Keratinocyte (primary cell): ENCODE measurements at regions not wholly inside any gene's neighbourhood (a gene's known extent, or its start where the extent isn't known, plus 50 kb on each side); places are given as distances from the start of the nearest gene placed in this dataset.

Experiments used
- DNase-seq: peaks from one replicate; pipeline ENCODE4 v3.0.0-alpha.2; 2011; ENCODE audit warnings: low read depth, missing footprints, low spot score
- FAIRE-seq: peaks from 2 replicates; lab custom pipeline; 2011; peaks lifted over from hg19 to GRCh38; lab: Jason Lieb, UNC
- H2AFZ ChIP-seq: 2 replicates; pipeline ENCODE4 v1.6.0; 2012; ENCODE audit warnings: low read length, control low read depth, inconsistent platforms; ENCODE audit not compliant: control insufficient read depth
- H3K27ac ChIP-seq: 2 replicates; pipeline ENCODE4 v1.5.1; 2011; ENCODE audit warnings: low read length; ENCODE audit not compliant: control insufficient read depth, insufficient read depth
- H3K27me3 ChIP-seq: 3 replicates; pipeline ENCODE4 v1.6.0; 2011; ENCODE audit warnings: low read length; ENCODE audit not compliant: control insufficient read depth, insufficient read depth; ENCODE audit errors: extremely low read depth
- H3K36me3 ChIP-seq, 2 experiments: 2 replicates in 1 of 2; 3 replicates in 1 of 2; pipeline ENCODE4 v1.5.1; 2011; ENCODE audit warnings: low read length in 2 of 2, mild to moderate bottlenecking in 1 of 2; ENCODE audit not compliant: control insufficient read depth in 2 of 2, insufficient read depth in 2 of 2; ENCODE audit errors: extremely low read depth in 1 of 2
- H3K4me1 ChIP-seq: 3 replicates; pipeline ENCODE4 v1.5.1; 2011; ENCODE audit warnings: low read length; ENCODE audit not compliant: control insufficient read depth, insufficient read depth; ENCODE audit errors: extremely low read depth
- H3K4me2 ChIP-seq: 3 replicates; pipeline ENCODE4 v1.6.0; 2011; ENCODE audit warnings: low read depth, low read length; ENCODE audit not compliant: control insufficient read depth, insufficient read depth; ENCODE audit errors: extremely low read depth
- H3K4me3 ChIP-seq, 3 experiments: fragments of 200-600 bp in 1 of 3; sonication (generic) in 1 of 3; 2 replicates in 2 of 3; 3 replicates in 1 of 3; pipeline ENCODE4 v1.5.1; 2011 to 2016; ENCODE audit warnings: low read length in 3 of 3, mild to moderate bottlenecking in 3 of 3, control low read depth in 2 of 3, inconsistent platforms in 1 of 3, low read depth in 1 of 3, mixed read lengths in 1 of 3, mixed run types in 1 of 3, moderate library complexity in 1 of 3; ENCODE audit not compliant: control insufficient read depth in 2 of 3, insufficient read depth in 2 of 3; ENCODE audit errors: extremely low read depth in 1 of 3
- H3K79me2 ChIP-seq: 2 replicates; pipeline ENCODE4 v1.6.0; 2012; ENCODE audit warnings: low read length; ENCODE audit not compliant: control insufficient read depth, insufficient read depth
- H3K9ac ChIP-seq: 3 replicates; pipeline ENCODE4 v1.6.0; 2011; ENCODE audit warnings: low read length; ENCODE audit not compliant: control insufficient read depth, insufficient read depth; ENCODE audit errors: extremely low read depth
- H3K9me1 ChIP-seq: 3 replicates; pipeline ENCODE4 v1.6.0; 2011; ENCODE audit warnings: low read length; ENCODE audit not compliant: control insufficient read depth, insufficient read depth; ENCODE audit errors: extremely low read depth
- H3K9me3 ChIP-seq: 2 replicates; pipeline ENCODE4 v1.5.1; 2012; ENCODE audit warnings: low read depth, low read length; ENCODE audit not compliant: control insufficient read depth
- H4K20me1 ChIP-seq: 3 replicates; pipeline ENCODE4 v1.6.0; 2011; ENCODE audit warnings: low read length; ENCODE audit not compliant: control insufficient read depth, insufficient read depth; ENCODE audit errors: extremely low read depth
- EZH2 ChIP-seq: IDR thresholded peaks from one replicate; pipeline ENCODE4 v1.6.1; 2012; ENCODE audit warnings: inconsistent platforms, mild to moderate bottlenecking, low read length, moderate library complexity
- dilution Hi-C: fragments of 300-500 bp; cut with MboI; formaldehyde crosslinking; loops from one replicate; pipeline ENCODE4 v1.7.0; 2020; ENCODE audit warnings: low sequenced_read_pairs; ENCODE audit not compliant: extremely low pct_ligation_motif_present
- TF ChIP-seq, protein P1 (sequence below), 3 experiments: IDR thresholded peaks in 1 of 3; conservative IDR thresholded peaks in 1 of 3; optimal IDR thresholded peaks in 1 of 3; 2 replicates in 2 of 3; 3 replicates in 1 of 3; pipeline versions ENCODE3 to v1.5.1; 2011; ENCODE audit warnings: low read length in 3 of 3, mild to moderate bottlenecking in 3 of 3, moderate library complexity in 2 of 3, control low read depth in 1 of 3, inconsistent platforms in 1 of 3; ENCODE audit not compliant: insufficient read depth in 2 of 3; ENCODE audit errors: extremely low read depth in 1 of 3

DNA sequence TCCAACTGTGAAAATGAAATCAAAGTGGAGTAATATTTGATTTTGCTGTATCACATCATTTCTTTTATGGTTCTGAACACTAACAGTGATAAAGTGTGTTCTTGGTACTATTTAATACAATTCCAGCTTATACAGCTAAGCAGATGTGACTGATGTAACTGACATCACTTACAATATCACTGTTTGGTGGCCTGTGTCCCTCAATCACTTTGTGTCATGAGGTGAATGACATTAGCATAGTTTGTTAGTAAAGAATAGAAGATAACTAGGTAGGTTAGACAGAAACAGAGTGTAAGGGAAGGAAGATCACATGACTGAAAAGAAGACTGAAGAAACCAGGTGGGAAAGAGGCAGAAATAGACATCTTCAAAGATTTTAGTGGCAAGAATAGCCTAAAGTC lies 138.7 kb downstream of the AQP9 start:
- no peak for TF ChIP-seq EZH2
- TF ChIP-seq, protein P1, sequence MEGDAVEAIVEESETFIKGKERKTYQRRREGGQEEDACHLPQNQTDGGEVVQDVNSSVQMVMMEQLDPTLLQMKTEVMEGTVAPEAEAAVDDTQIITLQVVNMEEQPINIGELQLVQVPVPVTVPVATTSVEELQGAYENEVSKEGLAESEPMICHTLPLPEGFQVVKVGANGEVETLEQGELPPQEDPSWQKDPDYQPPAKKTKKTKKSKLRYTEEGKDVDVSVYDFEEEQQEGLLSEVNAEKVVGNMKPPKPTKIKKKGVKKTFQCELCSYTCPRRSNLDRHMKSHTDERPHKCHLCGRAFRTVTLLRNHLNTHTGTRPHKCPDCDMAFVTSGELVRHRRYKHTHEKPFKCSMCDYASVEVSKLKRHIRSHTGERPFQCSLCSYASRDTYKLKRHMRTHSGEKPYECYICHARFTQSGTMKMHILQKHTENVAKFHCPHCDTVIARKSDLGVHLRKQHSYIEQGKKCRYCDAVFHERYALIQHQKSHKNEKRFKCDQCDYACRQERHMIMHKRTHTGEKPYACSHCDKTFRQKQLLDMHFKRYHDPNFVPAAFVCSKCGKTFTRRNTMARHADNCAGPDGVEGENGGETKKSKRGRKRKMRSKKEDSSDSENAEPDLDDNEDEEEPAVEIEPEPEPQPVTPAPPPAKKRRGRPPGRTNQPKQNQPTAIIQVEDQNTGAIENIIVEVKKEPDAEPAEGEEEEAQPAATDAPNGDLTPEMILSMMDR (optimal IDR thresholded peaks at IDR 0.05 in 1 of 3, IDR thresholded peaks at IDR 0.05 in 1 of 3, conservative IDR thresholded peaks at IDR 0.05 in 1 of 3; ENCODE audit: extremely low read depth in 1 of 3, insufficient read depth in 2 of 3, low read length in 3 of 3), result no peak
- Histone ChIP-seq H3K36me3 (no peaks in the 10 kb centered on the region), H3K27ac (no peak overlapping the region), H3K9ac (no peak overlapping the region), H3K4me1 (no peaks in the 10 kb centered on the region), H3K79me2 (no peaks in the 10 kb centered on the region), H3K9me3 (peaks cover 2% of the 10 kb centered on the region), H3K9me1 (no peaks in the 10 kb centered on the region), H3K4me2 (no peak overlapping the region), H4K20me1 (no peaks in the 10 kb centered on the region), H2AFZ (no peak overlapping the region), H3K4me3 (no peak overlapping the region), H3K27me3 (no peaks in the 10 kb centered on the region)
- dilution Hi-C loops, result no loop called here
- FAIRE-seq, result no peak
- DNase-seq, result no peak

DNA sequence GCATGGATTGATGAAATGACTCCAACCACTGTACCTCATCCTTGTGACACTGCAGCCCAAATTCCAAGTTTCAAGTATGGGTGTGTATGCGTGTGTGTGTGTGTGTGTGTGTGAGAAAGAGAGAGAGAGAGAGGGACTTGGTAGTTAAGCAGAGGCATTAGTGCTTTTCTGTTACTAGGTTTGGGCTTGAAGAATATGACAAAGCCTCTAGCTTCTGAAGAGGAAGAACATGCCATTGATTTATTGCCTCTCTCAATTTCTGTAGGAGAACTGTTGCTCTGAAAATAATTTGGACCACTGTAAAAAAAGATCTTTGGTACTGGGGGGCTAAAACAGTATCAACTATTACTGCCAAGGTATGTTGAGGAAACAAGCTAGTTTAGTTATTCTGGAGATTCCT lies 139.2 kb downstream of the AQP9 start:
- FAIRE-seq, result peak; percentile 57
- dilution Hi-C loops, result no loop called here

More for the DNA sequence above, 139.2 kb downstream of the AQP9 start:
- Histone ChIP-seq H4K20me1 (no peaks in the 10 kb centered on the region), H3K4me1 (no peaks in the 10 kb centered on the region), H3K79me2 (no peaks in the 10 kb centered on the region), H3K9me1 (no peaks in the 10 kb centered on the region), H3K4me3 (no peak overlapping the region), H3K9ac (no peak overlapping the region), H3K4me2 (no peak overlapping the region), H3K27ac (no peak overlapping the region), H3K9me3 (no peaks in the 10 kb centered on the region), H3K27me3 (no peaks in the 10 kb centered on the region), H2AFZ (no peak overlapping the region), H3K36me3 (no peaks in the 10 kb centered on the region)
- DNase-seq, result no peak
- TF ChIP-seq, protein P1 (optimal IDR thresholded peaks at IDR 0.05 in 1 of 3, IDR thresholded peaks at IDR 0.05 in 1 of 3, conservative IDR thresholded peaks at IDR 0.05 in 1 of 3; ENCODE audit: extremely low read depth in 1 of 3, insufficient read depth in 2 of 3, low read length in 3 of 3), result no peak
- no peak for TF ChIP-seq EZH2
